ENCODE measurements at regions not wholly inside any gene's neighbourhood (a gene's known extent, or its start where the extent isn't known, plus 50 kb on each side); places are given as distances from the start of the nearest gene placed in this dataset.
A peak's percentile ranks its signal among the peaks of the same experiment; 100 is the strongest.

- no peaks in the 10 kb centered on the region for H3K36me3 ChIP-seq (ENCODE audit: insufficient read depth, low read length)
- no peaks in the 10 kb centered on the region for H4K20me1 ChIP-seq (ENCODE audit: insufficient read depth, low read length)
- H3K4me3 ChIP-seq (ENCODE audit: insufficient read depth, low read length) = no peak overlapping the region
- H2AFZ ChIP-seq (ENCODE audit: low read length) = no peak overlapping the region
- no peaks in the 10 kb centered on the region for H3K27me3 ChIP-seq (ENCODE audit: insufficient read depth, low read length)
- no peaks in the 10 kb centered on the region for H3K79me2 ChIP-seq (ENCODE audit: insufficient read depth, low read length)
- TF ChIP-seq, protein P1, sequence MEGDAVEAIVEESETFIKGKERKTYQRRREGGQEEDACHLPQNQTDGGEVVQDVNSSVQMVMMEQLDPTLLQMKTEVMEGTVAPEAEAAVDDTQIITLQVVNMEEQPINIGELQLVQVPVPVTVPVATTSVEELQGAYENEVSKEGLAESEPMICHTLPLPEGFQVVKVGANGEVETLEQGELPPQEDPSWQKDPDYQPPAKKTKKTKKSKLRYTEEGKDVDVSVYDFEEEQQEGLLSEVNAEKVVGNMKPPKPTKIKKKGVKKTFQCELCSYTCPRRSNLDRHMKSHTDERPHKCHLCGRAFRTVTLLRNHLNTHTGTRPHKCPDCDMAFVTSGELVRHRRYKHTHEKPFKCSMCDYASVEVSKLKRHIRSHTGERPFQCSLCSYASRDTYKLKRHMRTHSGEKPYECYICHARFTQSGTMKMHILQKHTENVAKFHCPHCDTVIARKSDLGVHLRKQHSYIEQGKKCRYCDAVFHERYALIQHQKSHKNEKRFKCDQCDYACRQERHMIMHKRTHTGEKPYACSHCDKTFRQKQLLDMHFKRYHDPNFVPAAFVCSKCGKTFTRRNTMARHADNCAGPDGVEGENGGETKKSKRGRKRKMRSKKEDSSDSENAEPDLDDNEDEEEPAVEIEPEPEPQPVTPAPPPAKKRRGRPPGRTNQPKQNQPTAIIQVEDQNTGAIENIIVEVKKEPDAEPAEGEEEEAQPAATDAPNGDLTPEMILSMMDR (IDR thresholded peaks at IDR 0.05; ENCODE audit: extremely low read depth, low read depth, low read length) = no peak
- H3K27ac ChIP-seq (ENCODE audit: low read depth, low read length) = no peak overlapping the region
- H3K9me3 ChIP-seq (ENCODE audit: low read depth, low read length) = no peaks in the 10 kb centered on the region
- no peak overlapping the region for H3K4me2 ChIP-seq (ENCODE audit: insufficient read depth, low read length)
- peaks cover 28% of the 10 kb centered on the region for H3K4me1 ChIP-seq (ENCODE audit: insufficient read depth, low read length)
- no peak for DNase-seq (ENCODE audit: insufficient read length, low spot score, missing footprints)
These were observed 698.9 kb downstream of the INHBA start for GRCh38 chr7:41003977-41004376.

DNA sequence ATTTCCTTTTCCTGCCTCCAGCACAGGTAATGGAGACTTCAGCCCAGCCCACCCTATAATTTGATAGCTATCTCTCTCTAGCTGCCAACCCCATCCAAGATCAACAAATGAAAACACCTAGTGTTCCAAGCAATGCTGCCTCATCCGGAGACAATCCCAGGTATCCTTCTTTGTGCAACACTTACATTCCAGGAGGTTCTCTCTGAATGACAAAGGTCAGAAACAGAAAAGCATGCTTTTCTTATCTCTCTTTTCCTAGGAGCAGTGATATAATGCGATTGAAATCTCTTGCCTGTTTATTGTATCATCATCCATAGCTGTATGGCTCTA is 699.3 kb downstream of the INHBA start:
- H4K20me1 ChIP-seq (ENCODE audit: insufficient read depth, low read length) = no peaks in the 10 kb centered on the region
- no peak overlapping the region for H3K4me2 ChIP-seq (ENCODE audit: insufficient read depth, low read length)
- H3K9me3 ChIP-seq (ENCODE audit: low read depth, low read length) = no peaks in the 10 kb centered on the region
- no peaks in the 10 kb centered on the region for H3K36me3 ChIP-seq (ENCODE audit: insufficient read depth, low read length)
- no peaks in the 10 kb centered on the region for H3K79me2 ChIP-seq (ENCODE audit: insufficient read depth, low read length)
- no peak overlapping the region for H3K27ac ChIP-seq (ENCODE audit: low read depth, low read length)
- no peaks in the 10 kb centered on the region for H3K27me3 ChIP-seq (ENCODE audit: insufficient read depth, low read length)
- TF ChIP-seq, protein P1 (IDR thresholded peaks at IDR 0.05; ENCODE audit: extremely low read depth, low read depth, low read length) = no peak
- H3K4me3 ChIP-seq (ENCODE audit: insufficient read depth, low read length) = no peak overlapping the region
- no peak overlapping the region for H2AFZ ChIP-seq (ENCODE audit: low read length)
- peaks cover 28% of the 10 kb centered on the region for H3K4me1 ChIP-seq (ENCODE audit: insufficient read depth, low read length)
- no peak for DNase-seq (ENCODE audit: insufficient read length, low spot score, missing footprints)

DNA sequence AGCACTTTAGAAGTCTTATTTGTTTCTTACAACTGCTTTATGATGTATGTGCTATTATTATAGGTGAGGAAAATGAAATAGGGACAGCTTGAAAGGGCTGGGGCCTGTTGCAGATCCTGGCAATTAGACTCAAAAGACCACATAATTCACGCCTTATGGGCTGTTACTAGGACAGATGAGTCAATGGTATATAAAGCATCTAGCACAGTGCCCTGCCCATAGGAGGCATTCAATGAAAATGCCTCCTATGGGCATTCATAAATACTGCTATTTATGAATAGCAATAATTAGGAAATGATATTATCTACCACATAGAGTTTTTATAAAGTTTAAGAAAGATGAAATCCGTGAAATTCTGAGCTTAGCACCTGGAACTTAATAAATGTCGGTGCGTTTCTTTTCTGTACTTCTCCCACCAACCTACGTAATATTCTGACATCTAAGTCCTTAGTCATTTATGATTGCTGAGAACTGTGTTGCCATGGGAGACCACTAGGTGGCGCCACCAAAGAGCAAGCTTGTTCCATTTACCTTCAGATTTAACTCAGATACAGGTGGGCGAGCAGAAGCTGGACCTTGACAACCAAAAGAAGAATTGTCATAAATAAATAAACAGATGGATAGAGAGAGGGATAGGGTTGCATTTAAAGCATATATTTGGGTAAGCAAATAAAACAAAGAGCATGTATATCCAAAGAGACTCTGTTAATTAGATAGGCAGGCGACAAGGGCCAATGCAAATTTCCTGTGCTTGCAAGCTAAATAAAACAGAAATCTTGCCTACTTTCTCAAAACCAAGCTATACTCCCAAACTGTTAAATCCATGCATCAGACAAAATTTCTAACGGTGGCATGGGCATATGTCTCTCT is 699.9 kb downstream of the INHBA start:
- Histone ChIP-seq H2AFZ (ENCODE audit: low read length) (no peak overlapping the region), H3K4me3 (ENCODE audit: insufficient read depth, low read length) (no peak overlapping the region), H3K9me3 (ENCODE audit: low read depth, low read length) (no peaks in the 10 kb centered on the region), H3K36me3 (ENCODE audit: insufficient read depth, low read length) (no peaks in the 10 kb centered on the region), H4K20me1 (ENCODE audit: insufficient read depth, low read length) (no peaks in the 10 kb centered on the region), H3K4me1 (ENCODE audit: insufficient read depth, low read length) (peaks cover 28% of the 10 kb centered on the region), H3K4me2 (ENCODE audit: insufficient read depth, low read length) (no peak overlapping the region), H3K79me2 (ENCODE audit: insufficient read depth, low read length) (no peaks in the 10 kb centered on the region), H3K27ac (ENCODE audit: low read depth, low read length) (no peak overlapping the region), H3K27me3 (ENCODE audit: insufficient read depth, low read length) (no peaks in the 10 kb centered on the region)
- TF ChIP-seq, protein P1 (IDR thresholded peaks at IDR 0.05; ENCODE audit: extremely low read depth, low read depth, low read length) = peak; percentile 84
- DNase-seq (ENCODE audit: insufficient read length, low spot score, missing footprints) = peak; percentile 49

GRCh38 chr7:41000042-41000441 is 702.8 kb downstream of the INHBA start:
- TF ChIP-seq, protein P1 (IDR thresholded peaks at IDR 0.05; ENCODE audit: extremely low read depth, low read depth, low read length) = no peak
- Histone ChIP-seq H3K27me3 (ENCODE audit: insufficient read depth, low read length) (no peaks in the 10 kb centered on the region), H2AFZ (ENCODE audit: low read length) (no peak overlapping the region), H3K9me3 (ENCODE audit: low read depth, low read length) (no peaks in the 10 kb centered on the region), H3K4me1 (ENCODE audit: insufficient read depth, low read length) (peaks cover under 1% of the 10 kb centered on the region), H3K4me2 (ENCODE audit: insufficient read depth, low read length) (no peak overlapping the region), H3K79me2 (ENCODE audit: insufficient read depth, low read length) (no peaks in the 10 kb centered on the region), H3K27ac (ENCODE audit: low read depth, low read length) (no peak overlapping the region), H4K20me1 (ENCODE audit: insufficient read depth, low read length) (no peaks in the 10 kb centered on the region), H3K4me3 (ENCODE audit: insufficient read depth, low read length) (no peak overlapping the region), H3K36me3 (ENCODE audit: insufficient read depth, low read length) (no peaks in the 10 kb centered on the region)
- no peak for DNase-seq (ENCODE audit: insufficient read length, low spot score, missing footprints)

Measured in osteoblast (primary cell).